Muscle of back (tissue), 3 donors: ENCODE measurements at regions not wholly inside any gene's neighbourhood (a gene's known extent, or its start where the extent isn't known, plus 50 kb on each side); places are given as distances from the start of the nearest gene placed in this dataset.
A peak's percentile ranks its signal among the peaks of the same experiment; 100 is the strongest.

Experiments used
- DNase-seq, 3 donors: peaks; one replicate each; pipeline versions ENCODE4 v3.0.0 to v3.0.0-alpha.2; 2013

- no peak for DNase-seq
Measured at GRCh38 chr11:91653079-91653754, 571.4 kb upstream of the FAT3 start.

GRCh38 chr11:91650802-91651201, 573.8 kb upstream of the FAT3 start:
- no peak for DNase-seq

- DNase-seq: no peak
Measured at GRCh38 chr11:91641153-91641552, 583.5 kb upstream of the FAT3 start.

GRCh38 chr11:91639359-91639758, 585.3 kb upstream of the FAT3 start:
- no peak for DNase-seq

DNA sequence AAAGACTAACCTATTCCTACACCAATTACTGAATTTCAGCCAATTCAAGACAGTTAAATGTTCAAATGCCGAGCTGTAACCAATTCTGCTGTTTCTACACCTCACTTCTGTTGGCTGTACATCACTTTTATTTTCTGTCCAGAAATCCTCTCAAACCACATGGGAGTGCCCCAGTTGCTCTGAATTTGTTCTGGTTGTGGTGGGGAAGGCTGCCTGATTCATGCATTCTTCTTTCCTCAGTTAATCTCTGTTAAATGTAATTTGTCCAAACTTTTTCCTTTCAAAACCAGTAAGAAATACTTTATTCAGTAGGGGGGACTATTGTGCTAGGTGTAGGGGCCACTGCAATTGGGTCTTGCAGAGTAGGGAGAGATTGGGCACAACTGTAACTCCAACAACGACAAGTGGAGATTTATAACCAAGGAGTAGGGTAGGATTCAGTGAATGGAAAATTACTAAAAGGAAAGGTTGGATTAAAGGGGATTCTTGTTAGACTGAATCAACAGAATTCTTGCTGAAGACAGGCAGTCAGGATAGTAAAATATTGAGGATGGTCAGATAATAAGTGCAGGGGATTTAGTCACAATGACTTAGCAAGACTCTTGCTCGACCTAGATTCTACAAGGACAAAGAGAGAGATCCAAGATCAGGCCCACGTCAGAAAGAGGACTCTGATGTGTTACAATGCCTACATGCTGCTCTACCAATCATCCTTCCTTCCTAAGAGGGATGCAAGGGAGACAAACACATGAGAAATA, 593.5 kb upstream of the FAT3 start:
- no peak for DNase-seq

GRCh38 chr11:91625495-91625894, 599.1 kb upstream of the FAT3 start:
- no peak for DNase-seq

GRCh38 chr11:91624021-91624420, 600.6 kb upstream of the FAT3 start:
- no peak for DNase-seq

DNA sequence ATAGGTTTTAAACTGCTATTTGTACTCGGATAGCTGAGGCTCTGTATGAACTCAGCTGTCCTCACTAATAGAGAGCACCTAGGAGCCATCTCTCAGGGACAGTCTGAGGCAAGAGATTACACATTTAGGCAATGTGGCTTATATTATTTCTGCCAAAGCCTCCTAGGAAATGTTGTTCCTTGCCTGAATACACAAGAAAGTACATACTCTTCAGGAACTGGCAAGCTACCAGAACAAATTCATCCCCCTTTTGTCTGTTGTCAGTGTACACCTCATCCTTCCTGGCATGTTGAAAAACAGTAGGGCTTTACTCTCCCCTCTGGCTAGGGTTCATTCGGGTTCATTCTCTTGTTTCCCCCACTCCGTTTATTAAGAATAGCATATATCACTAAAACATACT, 615.9 kb upstream of the FAT3 start:
- DNase-seq: peak in 1 of 3 donors; percentile 10

DNA sequence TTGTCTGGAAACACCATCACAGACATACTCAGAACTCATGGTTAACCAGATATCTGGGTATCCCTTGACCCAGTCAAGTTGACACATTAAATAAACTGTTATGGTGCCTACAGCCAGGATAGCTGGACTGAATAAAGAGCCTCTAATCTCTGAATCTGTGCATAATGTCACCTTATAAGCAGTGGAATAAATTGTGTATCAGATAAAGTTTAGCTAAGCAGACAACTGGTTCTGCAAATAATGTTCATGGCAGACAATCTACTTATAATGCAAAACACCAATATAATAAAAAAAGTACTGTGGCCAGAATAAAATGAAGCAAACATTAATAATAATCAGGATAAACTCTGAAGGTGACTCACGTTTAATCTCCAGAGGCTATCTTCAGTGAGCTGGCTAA, 628.5 kb upstream of the FAT3 start:
- DNase-seq: no peak

GRCh38 chr11:91591021-91591420, 633.6 kb upstream of the FAT3 start:
- no peak for DNase-seq

DNA sequence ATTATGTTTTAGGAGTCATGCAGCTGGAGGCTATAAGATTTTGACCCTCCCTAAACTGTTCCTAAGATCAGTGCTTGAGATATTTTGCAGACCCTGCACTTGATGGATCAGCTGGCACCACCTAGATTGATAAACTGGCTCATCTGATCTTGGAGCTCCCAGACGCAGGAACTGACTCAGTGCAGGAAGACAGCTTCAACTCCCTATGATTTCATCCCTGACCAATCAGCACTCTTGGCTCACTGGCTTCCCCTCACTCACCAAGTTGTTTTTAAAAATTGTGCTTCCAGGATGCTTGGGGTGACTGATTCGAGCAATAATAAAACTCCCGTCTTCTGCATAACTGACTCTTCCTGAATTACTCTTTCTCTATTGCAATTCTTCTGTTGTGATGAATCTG, 637.5 kb upstream of the FAT3 start:
- no peak for DNase-seq

DNA sequence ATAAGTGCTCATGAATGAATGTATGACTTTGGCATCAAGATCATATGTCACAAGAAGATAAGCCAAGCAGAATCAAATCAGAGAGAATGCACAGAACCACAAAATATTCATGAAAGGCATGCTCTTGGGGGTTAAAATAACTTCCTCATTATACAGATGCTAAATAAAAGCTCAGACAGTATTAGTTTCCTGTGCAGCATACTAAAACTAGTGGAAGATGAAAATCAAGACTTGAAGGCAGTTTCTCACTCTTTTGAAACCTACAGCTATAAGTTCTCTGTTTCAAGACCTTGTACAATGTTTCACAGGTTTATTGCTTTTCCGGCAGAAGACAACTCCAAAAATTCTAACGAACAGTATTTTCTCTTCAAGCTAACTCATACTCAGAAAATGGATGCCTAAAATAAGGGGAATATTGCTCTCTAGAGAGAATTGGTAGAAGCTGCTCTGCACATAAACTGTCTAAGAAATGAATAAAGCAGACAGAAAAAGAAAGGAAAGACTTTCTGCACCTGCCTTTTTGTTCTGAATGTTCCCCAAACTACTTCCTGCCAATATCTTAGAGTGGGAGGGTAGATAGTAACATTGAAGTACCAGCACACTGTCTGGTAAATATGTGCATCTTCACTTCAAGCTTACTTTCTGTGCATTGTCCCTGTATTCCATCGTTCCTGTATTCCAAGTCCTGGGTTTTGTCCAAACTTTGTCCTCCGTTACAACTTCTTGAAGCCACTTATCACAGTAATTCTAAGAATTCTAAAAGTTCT, 639.4 kb upstream of the FAT3 start:
- DNase-seq: peak in 1 of 3 donors; percentile 18

GRCh38 chr11:91563176-91563575, 661.4 kb upstream of the FAT3 start:
- DNase-seq: no peak

GRCh38 chr11:91560434-91560833, 664.2 kb upstream of the FAT3 start:
- no peak for DNase-seq

- DNase-seq: no peak
Measured at GRCh38 chr11:91538065-91538464, 686.6 kb upstream of the FAT3 start.

DNA sequence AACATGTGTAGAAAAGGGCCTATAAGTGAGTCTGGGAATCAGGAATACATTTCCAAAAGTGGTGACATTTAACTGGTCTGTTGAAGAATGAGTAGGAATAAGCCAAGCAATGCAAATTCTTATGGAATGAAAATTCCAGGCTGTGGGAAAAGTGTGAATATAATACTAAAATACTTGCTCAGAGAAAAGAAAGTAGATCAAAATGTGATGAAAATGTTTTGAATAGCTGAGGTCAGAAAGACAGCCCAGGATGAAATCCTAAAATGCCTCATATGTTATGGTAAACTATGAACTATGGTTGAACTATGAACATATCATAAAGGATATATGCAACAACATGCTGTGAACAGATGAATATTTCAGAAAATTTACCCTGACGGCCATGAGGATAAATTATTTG, 688.3 kb upstream of the FAT3 start:
- peak in 1 of 3 donors; percentile 2 for DNase-seq

DNA sequence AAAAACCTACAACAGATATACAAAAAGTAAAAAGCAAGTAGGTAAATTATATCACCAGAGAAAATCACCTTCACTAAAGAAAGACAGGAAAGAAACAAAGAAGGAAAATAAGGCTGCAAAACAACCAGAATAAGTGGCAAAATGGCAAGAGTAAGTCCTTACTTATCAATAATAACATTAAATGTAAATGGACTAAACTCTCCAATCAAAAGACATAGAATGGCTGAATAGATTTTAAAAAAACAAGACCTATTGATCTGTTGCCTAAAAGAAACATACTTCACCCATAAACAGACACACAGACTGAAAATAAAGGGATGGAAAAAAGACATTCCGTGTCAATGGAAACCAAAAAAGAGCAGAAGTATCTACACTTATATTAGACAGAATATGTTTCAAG, 695.7 kb upstream of the FAT3 start:
- no peak for DNase-seq

- no peak for DNase-seq
Measured at GRCh38 chr11:91527380-91528030, 697.1 kb upstream of the FAT3 start.

- peak; percentile 1 to 15 (median 2) for DNase-seq
Measured at GRCh38 chr11:91513734-91514133, 710.9 kb upstream of the FAT3 start.

DNA sequence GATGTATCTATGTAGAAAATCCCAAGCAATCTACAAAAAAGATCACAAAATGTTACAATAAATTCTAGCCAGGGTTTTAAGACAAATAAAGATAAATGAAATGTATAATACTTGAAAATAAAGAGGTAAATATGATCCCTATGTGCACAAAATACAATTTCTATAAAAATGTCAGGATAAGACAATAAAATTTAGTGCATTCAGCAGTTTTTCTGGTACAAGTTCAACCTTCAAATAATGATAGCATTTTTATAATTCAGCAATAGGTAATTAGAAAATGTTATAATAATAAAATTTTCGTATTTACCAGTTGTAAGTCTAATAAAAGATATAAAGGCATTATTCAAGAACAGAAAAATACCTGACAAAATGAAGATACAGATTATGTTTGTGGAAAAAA, 726.8 kb upstream of the FAT3 start:
- no peak for DNase-seq

DNA sequence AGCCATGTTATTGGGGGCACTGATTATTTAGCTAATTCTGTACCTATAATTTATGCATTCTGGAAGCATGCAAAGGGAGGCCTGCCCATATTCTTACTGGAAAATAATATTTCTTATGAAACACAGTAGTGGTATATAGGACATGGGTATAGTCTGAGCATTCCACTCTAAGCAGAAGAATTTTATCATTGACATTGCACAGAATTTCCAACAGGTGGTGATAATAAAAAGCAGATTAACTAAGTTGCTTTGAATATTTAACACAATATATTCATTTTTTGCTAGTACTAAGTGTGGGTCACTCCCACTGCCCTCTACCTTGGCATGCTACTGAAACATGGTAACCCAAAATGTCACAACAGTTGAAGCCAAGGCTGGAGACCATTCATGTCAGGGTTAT, 728.8 kb upstream of the FAT3 start:
- no peak for DNase-seq

DNA sequence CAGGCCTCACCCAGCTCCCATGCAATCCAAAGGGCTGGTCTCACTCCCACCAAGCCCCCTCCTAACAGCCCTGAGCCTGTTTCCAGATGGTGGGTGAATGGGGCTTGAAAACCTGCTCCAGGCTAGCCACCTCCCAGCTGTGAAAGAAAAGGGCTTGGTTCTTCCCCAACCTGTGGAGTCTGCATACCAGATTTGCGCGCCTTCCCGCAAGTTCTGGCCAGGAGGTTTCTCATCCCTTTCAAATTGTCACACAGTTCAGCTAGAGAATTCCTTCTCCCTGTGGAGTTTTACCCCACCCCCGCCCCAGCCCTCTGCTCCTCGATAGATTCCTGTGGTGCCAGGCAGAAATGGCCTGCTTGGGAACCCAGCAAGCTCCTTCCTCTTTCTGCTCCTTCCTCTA, 734.6 kb upstream of the FAT3 start:
- DNase-seq: no peak
